Tibial nerve (tissue), 4 donors: ENCODE measurements at regions not wholly inside any gene's neighbourhood (a gene's known extent, or its start where the extent isn't known, plus 50 kb on each side); places are given as distances from the start of the nearest gene placed in this dataset.

Experiments used
- CTCF ChIP-seq, 5 experiments: fragments of 200-600 bp in 3 of 5; fragments of 450-650 bp in 2 of 5; sonication (generic) in 3 of 5; IDR thresholded peaks; one replicate each; pipeline ENCODE4 v1.5.1; 2016 to 2019; ENCODE audit warnings: antibody characterized with exemption in 5 of 5, mild to moderate bottlenecking in 3 of 5, moderate library complexity in 2 of 5
- EP300 ChIP-seq, 2 donors: sonication (generic); formaldehyde crosslinking; IDR thresholded peaks; one replicate each; pipeline ENCODE4 v1.6.1; 2017; ENCODE audit warnings: antibody characterized with exemption in 2 of 2, mild to moderate bottlenecking in 1 of 2

DNA sequence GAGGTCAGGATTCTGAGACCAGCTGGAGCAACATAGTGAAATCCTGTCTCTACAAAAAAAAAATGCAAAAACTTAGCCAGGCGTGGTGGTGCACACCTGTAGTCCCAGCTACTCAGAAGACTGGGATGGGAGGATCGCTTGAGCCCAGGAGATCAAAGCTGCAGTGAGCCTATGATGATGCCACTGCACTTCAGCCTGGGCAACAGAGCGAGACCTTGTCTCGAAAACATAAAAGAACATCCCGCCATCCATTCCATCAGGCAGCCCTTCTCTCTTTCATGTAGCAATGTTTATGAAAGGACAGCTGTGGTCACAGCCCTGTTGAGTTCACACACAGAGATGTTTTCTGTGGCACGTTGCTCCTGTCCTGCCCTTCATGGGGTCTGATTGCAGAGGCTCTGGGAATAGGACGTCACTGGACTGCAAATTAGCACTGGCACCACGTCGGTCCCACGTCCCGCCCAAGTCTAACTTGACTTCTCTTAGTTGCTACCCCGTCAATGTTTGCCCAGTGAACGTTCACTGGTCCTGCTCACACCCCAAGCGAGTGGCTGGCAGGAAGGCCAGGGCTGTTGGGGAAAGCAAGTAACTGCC lies 64.5 kb upstream of the MYL10 start:
- TF ChIP-seq CTCF (IDR thresholded peaks at IDR 0.05) = no peak
- no peak for TF ChIP-seq EP300 (IDR thresholded peaks at IDR 0.05)
